Kidney epithelial cell (primary cell): ENCODE measurements at regions not wholly inside any gene's neighbourhood (a gene's known extent, or its start where the extent isn't known, plus 50 kb on each side); places are given as distances from the start of the nearest gene placed in this dataset.

Experiments
- DNase-seq: peaks from one replicate; pipeline ENCODE4 v3.0.0-alpha.2; 2010; ENCODE audit warnings: low read depth
- H3K27me3 ChIP-seq: 2 replicates; pipeline ENCODE4 v1.6.0; 2011; ENCODE audit warnings: low read length; ENCODE audit not compliant: control insufficient read depth, insufficient read depth
- H3K36me3 ChIP-seq: 2 replicates; pipeline ENCODE4 v1.5.1; 2011; ENCODE audit warnings: low read length; ENCODE audit not compliant: control insufficient read depth, insufficient read depth
- H3K4me3 ChIP-seq: 2 replicates; pipeline ENCODE4 v1.5.1; 2011; ENCODE audit warnings: low read depth, mild to moderate bottlenecking, control low read depth, low read length
- TF ChIP-seq, protein P1 (sequence below): IDR thresholded peaks from 2 replicates; pipeline ENCODE4 v1.5.1; 2011; ENCODE audit warnings: mild to moderate bottlenecking, moderate library complexity, low read length, control low read depth, inconsistent platforms; ENCODE audit not compliant: insufficient read depth, poor library complexity, severe bottlenecking

DNA sequence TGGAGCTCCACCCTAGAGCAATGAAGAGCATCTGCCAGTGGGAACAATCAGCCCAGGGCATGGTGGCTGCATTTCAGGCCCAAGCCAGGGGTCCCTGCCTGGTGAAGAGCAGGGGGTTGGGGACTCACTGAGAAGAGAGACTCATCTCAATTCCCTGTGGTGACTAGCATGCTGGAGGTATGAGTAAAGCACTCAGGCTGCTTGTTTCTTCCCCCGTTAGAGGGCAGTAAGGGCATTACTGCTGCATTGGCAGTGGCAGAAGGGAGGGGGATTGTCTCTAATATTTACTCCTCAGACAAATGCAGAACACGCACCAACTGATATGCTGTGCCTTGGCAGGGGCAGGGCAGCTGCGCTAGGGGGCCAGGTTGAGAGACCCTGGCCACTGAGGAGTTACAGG is 329.1 kb downstream of the SLITRK5 start:
- Histone ChIP-seq H3K36me3 (no peaks in the 10 kb centered on the region), H3K4me3 (no peak overlapping the region), H3K27me3 (no peaks in the 10 kb centered on the region)
- DNase-seq, result no peak
- TF ChIP-seq, protein P1, sequence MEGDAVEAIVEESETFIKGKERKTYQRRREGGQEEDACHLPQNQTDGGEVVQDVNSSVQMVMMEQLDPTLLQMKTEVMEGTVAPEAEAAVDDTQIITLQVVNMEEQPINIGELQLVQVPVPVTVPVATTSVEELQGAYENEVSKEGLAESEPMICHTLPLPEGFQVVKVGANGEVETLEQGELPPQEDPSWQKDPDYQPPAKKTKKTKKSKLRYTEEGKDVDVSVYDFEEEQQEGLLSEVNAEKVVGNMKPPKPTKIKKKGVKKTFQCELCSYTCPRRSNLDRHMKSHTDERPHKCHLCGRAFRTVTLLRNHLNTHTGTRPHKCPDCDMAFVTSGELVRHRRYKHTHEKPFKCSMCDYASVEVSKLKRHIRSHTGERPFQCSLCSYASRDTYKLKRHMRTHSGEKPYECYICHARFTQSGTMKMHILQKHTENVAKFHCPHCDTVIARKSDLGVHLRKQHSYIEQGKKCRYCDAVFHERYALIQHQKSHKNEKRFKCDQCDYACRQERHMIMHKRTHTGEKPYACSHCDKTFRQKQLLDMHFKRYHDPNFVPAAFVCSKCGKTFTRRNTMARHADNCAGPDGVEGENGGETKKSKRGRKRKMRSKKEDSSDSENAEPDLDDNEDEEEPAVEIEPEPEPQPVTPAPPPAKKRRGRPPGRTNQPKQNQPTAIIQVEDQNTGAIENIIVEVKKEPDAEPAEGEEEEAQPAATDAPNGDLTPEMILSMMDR, result no peak

DNA sequence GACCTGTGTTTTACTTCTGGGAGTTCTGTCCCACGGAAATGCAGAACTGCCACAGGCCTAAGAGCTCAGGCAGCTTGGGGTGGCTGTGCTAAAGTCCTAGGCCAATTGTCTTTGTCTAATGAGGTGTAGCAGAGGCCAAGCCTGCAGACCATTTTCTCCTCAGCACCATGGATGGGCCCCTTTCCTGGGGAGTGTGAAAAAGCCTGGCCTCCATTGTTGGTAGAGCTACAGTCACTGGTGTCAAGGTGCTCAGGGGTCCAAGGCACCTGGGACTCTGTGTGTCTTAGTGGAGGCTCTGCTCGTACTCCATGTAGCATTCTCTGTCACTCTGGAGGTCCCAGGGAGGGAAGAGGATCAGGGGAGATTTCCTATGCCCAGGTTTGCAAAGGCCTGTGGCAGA is 329.6 kb downstream of the SLITRK5 start:
- TF ChIP-seq, protein P1, result no peak
- H3K36me3 ChIP-seq, result no peaks in the 10 kb centered on the region
- no peak for DNase-seq
- no peak overlapping the region for H3K4me3 ChIP-seq
- H3K27me3 ChIP-seq, result no peaks in the 10 kb centered on the region

DNA sequence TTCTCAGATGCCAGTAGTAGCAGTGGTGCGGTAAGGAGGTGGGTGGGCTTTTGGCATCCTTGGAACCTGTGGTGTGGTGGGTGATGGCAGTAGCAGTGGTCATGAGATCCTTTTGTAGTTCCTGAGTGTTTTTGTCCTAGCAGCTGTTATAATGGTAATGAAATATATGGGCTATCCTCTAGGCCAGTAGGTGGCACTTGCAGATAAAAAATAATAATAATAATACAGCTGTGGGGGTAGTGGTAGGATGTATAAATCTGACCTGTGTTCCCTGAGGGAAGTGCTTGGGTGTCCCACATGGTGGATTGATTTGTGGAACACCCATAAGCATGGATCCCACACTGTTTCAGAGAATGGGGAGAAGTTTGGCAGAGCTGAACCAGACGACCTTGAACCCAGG is 334.0 kb downstream of the SLITRK5 start:
- H3K36me3 ChIP-seq, result no peaks in the 10 kb centered on the region
- DNase-seq, result no peak
- no peaks in the 10 kb centered on the region for H3K27me3 ChIP-seq
- TF ChIP-seq, protein P1, result peak; percentile 5
- H3K4me3 ChIP-seq, result no peak overlapping the region

DNA sequence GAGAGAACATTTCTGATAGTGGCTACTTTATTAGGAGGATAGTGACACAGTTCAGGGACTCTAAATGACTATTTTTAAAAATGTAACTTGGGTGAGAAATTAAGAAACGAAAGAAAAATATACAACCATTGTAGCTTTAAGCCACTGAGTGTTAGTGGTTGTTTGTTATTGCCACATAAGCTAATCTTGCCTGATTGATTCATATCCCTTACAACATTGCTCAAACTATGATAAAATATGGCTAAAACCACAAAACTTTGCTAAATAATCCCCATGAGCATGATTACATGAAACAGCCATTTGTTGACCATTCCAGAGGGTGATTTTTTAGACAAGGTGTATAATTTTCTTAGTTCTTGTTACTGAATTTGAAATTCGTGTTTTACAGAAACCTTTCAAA is 343.4 kb downstream of the SLITRK5 start:
- Histone ChIP-seq H3K36me3 (no peaks in the 10 kb centered on the region), H3K27me3 (no peaks in the 10 kb centered on the region), H3K4me3 (no peak overlapping the region)
- no peak for DNase-seq
- TF ChIP-seq, protein P1, result no peak

DNA sequence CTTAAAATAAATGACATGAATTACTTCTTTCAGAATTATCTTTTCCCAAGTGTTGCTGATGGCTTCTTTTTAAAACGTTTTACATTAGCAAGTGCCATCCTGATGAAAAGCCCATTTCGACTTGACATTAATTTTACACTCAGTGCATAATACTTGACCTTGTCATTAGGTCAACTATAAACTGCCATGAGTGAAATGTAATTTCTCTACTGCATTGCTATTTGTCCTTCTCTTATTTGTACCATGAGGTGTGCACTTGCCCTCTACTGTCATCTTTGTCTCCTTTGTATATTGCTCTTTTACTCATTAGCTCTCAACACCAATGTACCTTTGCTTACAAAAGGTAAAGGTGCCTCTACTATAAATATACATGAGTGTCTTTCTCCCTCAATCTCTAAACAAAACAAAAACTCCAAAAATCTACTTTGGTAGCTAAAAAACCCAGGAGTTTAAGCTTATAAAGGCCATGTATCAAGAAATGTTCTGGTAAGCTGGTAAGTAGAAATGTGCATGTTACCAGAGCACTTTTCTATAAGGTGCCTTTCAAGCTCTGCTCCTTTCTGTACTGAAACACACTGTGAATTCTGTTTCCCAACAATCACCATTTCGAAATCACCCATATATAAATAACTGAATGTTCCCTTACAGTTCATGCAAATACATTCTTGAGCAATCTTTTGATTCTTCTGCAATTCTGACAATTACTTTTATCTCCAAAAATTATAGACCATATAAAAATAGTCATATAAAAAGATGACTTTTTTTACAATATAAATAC is 351.4 kb downstream of the SLITRK5 start:
- H3K27me3 ChIP-seq, result no peaks in the 10 kb centered on the region
- no peak overlapping the region for H3K4me3 ChIP-seq
- DNase-seq, result no peak
- TF ChIP-seq, protein P1, result no peak
- no peaks in the 10 kb centered on the region for H3K36me3 ChIP-seq

DNA sequence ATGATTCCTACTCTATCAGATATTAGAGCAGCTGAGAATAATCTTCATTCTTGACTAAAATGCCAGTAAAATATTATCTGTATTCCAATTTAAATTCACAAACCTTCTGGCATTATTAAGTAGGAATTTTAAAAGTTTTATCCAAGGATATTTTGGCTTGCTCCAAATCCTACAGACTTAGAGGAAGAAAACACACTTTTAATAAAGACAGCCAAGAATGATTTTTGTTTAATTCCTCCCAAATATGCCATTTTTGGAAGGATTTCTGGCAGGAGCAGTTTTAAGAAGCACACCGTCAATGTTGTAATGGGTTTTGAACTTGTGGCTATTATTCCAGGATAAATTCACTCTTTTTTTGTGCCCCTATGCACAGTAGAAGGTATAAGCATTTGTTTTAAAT is 355.1 kb downstream of the SLITRK5 start:
- Histone ChIP-seq H3K27me3 (no peaks in the 10 kb centered on the region), H3K36me3 (no peaks in the 10 kb centered on the region), H3K4me3 (no peak overlapping the region)
- no peak for DNase-seq
- TF ChIP-seq, protein P1, result no peak
